IPS-NIHi7 (cell line): ENCODE measurements at regions not wholly inside any gene's neighbourhood (a gene's known extent, or its start where the extent isn't known, plus 50 kb on each side); places are given as distances from the start of the nearest gene placed in this dataset.

Experiments
- DNase-seq: peaks from one replicate; pipeline ENCODE4 v3.0.0; 2012; ENCODE audit warnings: mixed read lengths; ENCODE audit errors: extremely low spot score

- DNase-seq, result no peak
Observed at GRCh38 chr7:84399661-84400060, 205.1 kb upstream of the SEMA3A start.

GRCh38 chr7:84394219-84394618, 199.6 kb upstream of the SEMA3A start:
- DNase-seq, result no peak

DNA sequence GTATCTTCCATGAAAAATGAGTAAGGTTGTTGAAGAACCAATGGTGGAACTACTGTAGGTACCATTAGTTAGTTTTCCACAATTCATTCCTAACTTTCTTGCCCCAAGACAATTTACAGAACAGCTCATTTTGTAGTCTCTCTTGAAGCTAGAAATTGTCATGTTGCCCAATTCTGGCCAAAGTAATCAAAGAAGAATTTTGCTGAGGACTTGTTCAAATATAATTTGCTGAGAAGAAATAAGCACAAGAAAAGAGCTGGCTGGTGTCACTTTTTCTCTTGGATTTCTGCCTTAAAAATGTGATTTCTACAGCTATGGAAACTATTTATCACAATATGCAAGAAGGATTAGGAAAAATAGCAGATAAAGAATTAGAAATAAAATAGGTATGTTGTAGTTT, 199.2 kb upstream of the SEMA3A start:
- no peak for DNase-seq

DNA sequence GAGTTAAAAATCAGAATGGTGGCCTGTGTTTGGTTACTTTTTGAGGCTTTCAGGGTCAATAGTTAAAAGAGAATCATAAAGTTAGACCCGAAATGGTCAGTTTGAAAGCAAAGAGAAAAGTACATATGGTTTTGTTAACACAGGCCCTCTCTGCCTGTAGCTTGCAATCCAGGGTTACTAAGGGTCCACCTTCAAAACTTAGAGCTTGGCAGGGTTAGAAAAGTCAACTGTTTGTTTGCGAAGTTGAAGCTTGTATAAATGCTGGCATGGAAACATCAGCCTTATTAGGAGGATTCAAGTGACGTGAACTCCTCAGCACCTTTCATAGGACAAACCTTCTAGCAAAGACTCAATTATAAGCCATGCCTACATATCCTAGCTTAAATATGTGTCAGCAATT, 196.3 kb upstream of the SEMA3A start:
- no peak for DNase-seq

DNA sequence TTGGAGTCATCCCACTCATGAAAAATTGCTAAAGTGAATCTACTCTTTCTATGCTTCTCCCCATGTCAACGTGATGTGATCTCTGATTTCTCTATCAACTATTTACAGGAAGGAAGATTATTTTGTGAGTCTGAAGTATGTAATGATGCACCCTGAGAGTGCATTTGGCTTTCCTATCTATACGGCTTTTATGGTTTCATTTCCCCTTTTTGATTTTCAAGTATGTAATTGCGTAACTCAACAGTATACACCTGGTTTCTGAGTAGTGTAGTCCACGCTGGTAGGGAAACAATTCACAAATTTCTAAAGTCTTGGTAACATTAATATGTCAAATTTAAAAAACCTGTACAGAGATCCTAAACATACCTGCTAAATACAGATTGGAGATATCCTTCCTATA, 194.7 kb upstream of the SEMA3A start:
- no peak for DNase-seq

DNA sequence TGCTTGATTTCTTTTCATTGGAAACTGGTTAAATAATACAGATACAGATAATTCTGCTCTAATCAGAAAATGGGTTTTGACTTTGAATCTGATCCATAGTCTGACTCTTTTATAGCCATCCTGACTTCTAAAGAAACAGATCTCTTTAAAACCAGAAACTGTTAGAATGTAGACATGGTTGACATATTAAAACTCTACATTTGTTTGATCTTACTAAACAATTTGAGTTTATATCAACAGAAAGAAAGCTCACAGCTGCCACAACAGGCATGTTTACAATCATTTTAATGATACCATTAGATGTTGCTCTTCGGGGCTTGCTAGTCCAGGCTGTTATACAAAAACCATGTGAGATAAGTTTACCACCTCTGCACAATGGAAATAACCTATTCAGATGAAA, 193.0 kb upstream of the SEMA3A start:
- no peak for DNase-seq

GRCh38 chr7:84384417-84384816, 189.8 kb upstream of the SEMA3A start:
- DNase-seq, result no peak

DNA sequence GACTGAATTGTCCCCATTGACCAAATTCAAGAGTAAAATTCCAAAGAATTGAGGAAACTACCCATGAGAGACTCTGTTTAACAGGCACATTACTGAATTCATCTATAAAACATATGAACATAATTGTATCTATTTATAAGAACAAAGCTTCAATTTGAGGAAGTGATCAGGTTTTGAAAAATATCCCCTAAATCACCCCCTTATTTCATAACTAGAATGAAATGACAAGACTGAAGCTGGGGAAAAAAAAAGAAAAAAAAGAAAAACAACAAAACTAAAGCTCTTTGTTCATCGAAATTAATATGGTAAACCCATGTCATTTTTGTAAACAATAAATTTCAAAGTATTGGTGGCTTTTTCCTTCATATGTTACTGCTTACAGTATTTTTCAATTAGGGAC, 184.9 kb upstream of the SEMA3A start:
- no peak for DNase-seq

DNA sequence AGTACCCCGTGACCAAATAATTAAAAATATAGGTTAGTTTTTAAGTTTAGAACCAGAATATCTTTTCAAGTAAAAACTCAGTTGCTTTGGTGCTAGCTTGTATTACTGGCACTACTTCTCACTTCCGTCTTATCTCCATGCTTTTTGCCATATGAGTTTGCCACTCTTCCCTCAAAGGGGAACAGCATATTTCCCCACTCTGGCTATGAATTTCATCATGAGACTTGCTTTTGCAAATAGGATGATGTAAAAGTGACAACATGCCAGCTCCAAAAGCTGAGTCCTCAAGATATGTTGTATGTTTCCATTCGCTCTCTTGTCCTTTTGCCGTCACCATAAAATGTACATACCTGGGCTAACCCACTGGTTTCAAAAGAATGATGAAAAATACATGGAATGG, 178.1 kb upstream of the SEMA3A start:
- DNase-seq, result no peak

DNA sequence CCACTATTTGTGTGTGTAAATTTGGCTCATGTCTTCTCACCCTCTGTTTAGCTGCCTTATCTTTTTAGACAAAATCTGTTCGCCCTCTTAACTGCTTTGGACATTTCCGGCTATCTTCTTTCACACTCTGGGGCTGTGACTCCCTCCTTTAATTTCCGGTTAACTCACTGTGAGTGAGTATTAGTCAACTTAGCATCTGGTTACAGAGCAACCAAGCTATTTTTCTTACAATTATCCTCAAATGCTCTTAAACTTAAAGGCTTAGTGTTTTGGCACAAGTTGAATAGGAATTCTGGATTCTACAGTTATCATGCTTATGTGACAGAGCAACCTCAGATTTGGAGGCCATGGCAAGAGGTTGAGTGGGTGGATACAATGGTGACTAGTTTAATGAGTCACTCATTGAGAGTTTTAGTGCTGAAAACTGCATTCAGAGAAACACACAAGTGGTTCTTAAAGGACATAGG, 177.6 kb upstream of the SEMA3A start:
- DNase-seq, result no peak

DNA sequence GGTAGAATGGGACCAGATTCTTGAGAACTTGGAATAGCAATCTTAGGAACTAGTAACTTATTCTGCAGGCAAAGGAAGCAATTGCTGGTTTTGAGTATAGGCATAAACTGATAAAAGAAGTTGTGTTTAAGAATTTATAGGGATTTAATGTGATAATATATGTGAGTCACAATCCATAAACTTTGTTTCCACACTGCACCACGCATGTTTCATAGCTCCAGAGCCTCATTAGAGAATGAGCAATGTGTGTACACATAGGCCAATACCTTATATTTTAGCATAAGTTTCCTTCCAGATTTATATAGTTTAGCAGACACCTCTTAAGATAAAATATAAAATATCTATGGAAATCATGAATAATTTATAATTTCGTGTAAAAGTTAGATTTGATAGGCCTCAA, 175.5 kb upstream of the SEMA3A start:
- no peak for DNase-seq

GRCh38 chr7:84368122-84368521, 173.5 kb upstream of the SEMA3A start:
- DNase-seq, result no peak

DNA sequence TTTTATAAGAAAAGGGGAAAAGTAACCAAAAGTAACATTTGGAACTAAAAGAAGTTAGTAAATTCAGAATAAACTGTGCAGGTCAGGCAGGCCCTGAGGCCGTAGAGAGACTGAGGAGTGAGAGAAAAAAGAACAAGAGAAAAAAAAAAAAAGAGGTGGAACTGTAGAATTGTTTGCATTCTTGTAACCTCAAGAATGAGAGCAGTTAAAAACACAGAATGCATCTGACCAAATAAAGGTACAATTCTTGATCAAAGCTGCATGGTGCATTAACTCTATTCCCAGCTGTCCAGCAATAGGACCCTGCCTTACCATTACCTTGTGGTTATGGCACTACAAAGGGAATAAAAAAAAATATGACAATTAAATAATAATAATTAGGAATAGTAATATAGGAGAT, 170.1 kb upstream of the SEMA3A start:
- DNase-seq, result no peak

GRCh38 chr7:84363741-84364140, 169.2 kb upstream of the SEMA3A start:
- DNase-seq, result no peak

- DNase-seq, result no peak
Observed at GRCh38 chr7:84362828-84363227, 168.2 kb upstream of the SEMA3A start.

- no peak for DNase-seq
Observed at GRCh38 chr7:84362360-84362759, 167.8 kb upstream of the SEMA3A start.

GRCh38 chr7:84354866-84355265, 160.3 kb upstream of the SEMA3A start:
- no peak for DNase-seq

DNA sequence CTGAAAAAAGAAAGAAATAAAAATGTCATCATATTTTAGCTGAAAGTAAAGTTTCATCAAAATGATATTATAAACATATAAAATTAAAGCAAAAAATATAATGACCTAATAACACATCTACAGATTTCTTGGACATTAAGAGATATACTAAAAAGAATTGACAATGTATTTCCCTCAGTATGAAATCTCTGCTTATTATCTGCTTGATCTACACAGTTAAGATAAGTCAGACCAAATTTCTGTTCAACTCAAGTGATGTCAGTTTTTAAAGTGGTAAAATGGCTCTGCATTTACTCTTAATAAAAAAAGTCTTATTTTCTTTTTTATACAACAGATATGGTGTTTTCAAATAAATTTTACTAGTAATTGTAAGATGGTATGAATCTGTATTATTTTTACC, 159.4 kb upstream of the SEMA3A start:
- DNase-seq, result no peak

DNA sequence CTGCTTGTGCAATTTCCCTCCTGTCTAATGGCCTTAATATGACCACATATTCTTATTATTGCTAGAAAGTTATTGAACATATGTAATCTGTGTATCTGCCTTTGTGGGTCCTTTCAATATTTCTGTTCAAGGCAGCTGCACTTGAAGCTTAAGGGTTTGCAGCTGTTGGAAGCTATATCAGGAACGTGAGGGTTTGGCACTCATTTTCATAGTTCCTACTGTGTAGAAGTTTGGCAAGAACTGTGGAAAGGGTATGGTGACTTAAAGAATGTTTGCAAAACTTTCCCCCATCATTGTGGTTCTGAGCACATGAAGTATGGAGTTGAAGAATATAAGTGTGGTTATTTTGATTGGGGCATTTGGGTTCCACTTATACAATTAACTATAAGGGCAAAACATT, 144.7 kb upstream of the SEMA3A start:
- DNase-seq, result no peak

DNA sequence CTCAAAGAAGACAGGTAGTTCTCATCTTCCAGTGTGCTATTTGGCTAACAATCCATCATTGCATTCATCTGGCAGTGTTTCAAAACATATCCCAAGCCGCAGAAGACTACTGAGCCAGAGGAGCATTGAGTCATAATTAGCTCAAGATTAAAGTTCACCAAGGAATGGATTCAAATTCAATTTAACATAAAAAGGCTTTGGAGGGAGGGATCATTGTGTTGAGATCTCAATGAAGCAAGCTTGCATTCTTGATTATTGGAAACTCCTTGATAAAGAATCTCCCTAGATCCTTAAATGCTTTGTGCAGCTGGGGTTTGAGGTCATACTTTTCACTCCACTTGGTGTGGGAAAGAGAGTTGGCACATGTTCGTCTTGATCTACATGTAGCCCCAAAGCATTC, 142.8 kb upstream of the SEMA3A start:
- DNase-seq, result no peak

- no peak for DNase-seq
Observed at GRCh38 chr7:84336766-84337165, 142.2 kb upstream of the SEMA3A start.

- peak; percentile 22 for DNase-seq
Observed at GRCh38 chr7:84336303-84336702, 141.7 kb upstream of the SEMA3A start.

DNA sequence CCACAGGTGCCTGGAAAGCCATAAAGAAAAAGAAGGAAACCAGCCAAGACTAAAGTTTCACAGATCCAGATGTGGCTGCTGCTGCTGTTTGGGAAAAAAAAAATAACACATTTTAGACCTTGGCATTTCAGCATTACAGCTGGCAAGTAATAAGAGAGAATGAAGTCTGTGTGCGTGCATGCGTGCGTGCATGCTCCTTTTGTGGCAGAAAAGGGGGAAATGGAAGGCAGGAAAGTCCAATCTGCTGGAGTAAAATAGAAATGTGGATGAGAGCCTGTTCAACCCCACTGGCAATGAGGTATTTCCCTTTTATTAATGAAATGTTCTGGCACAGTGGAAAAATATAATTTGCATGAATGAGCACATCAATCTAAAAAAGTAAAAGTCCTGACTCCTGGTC, 137.0 kb upstream of the SEMA3A start:
- DNase-seq, result no peak

DNA sequence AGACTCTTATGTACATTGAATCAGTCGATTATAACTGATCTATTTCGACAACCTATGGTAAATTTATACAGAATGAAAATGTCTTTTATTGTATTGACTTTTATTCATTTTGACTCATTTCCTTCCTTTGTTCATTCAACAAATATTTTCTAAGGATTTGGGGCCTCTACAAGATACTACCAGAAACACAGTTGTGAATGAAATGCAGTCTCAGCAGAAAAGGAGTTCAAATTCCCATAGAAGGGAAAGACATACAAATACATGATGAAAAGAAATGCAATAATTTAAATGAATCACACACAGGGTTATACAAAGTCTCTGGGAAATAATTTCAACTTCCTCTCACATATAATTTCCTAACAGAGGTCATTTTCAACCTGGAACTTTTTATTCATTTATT, 134.0 kb upstream of the SEMA3A start:
- no peak for DNase-seq

DNA sequence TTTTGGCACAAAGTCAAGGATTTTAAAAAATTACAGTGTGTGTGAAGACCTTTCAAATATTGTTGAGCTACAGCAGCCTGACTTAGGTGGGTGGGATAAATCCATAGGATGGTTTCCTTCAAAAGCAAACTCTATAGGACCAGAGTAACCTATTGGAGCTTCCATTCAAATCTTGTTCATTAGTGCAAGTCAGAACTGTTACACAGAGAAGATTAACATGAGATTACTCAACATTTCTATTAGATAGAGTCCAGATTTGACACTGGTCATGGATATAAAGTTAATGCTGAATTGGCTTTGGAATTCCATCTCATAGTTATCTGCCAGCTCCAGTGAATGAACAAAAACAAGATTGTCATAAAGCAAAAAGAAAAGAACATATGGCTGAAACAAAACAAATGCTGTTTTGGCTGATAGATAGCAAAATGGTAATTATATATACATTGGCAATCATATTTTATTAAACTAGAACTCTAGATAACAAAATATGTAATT, 129.6 kb upstream of the SEMA3A start:
- DNase-seq, result no peak
